Karpas-422 (cell line): ENCODE measurements at regions not wholly inside any gene's neighbourhood (a gene's known extent, or its start where the extent isn't known, plus 50 kb on each side); places are given as distances from the start of the nearest gene placed in this dataset.

Experiments used
- DNase-seq: peaks from one replicate; pipeline ENCODE4 v3.0.0-alpha.2; 2015
- H2AFZ ChIP-seq: fragments of 200-600 bp; sonication (generic); 2 replicates; pipeline ENCODE4 v1.6.1; 2014; ENCODE audit warnings: antibody characterized with exemption, low read length, mixed read lengths
- H3K27ac ChIP-seq: fragments of 200-600 bp; sonication (generic); 2 replicates; pipeline ENCODE4 v1.5.1; 2014; ENCODE audit warnings: mild to moderate bottlenecking, low read length, moderate library complexity
- H3K27me3 ChIP-seq: fragments of 200-600 bp; sonication (generic); 2 replicates; pipeline ENCODE4 v1.6.1; 2014; ENCODE audit warnings: low read length, mixed read lengths
- H3K36me3 ChIP-seq: fragments of 200-600 bp; sonication (generic); 2 replicates; pipeline ENCODE4 v1.6.1; 2014; ENCODE audit warnings: low read length, mixed read lengths; ENCODE audit not compliant: insufficient read depth
- H3K4me1 ChIP-seq: fragments of 200-600 bp; sonication (generic); 2 replicates; pipeline ENCODE4 v1.6.1; 2014; ENCODE audit warnings: mild to moderate bottlenecking, low read length, mixed read lengths
- H3K4me2 ChIP-seq: fragments of 200-600 bp; sonication (generic); 2 replicates; pipeline ENCODE4 v1.6.1; 2014; ENCODE audit warnings: low read length, low read depth, mild to moderate bottlenecking; ENCODE audit not compliant: poor library complexity, severe bottlenecking
- H3K4me3 ChIP-seq: fragments of 200-600 bp; sonication (generic); 2 replicates; pipeline ENCODE4 v1.5.1; 2014; ENCODE audit warnings: mild to moderate bottlenecking, antibody characterized with exemption, low read length, mixed read lengths
- H3K79me2 ChIP-seq: fragments of 200-600 bp; sonication (generic); 2 replicates; pipeline ENCODE4 v1.6.1; 2014; ENCODE audit warnings: mild to moderate bottlenecking, low read length, mixed read lengths
- H3K9ac ChIP-seq: fragments of 200-600 bp; sonication (generic); 2 replicates; pipeline ENCODE4 v1.6.0; 2014; ENCODE audit warnings: low read length
- H3K9me2 ChIP-seq: fragments of 200-600 bp; sonication (generic), shearing (Covaris generic); replicated peaks from 2 replicates; pipeline ENCODE4 v1.6.0; 2014; ENCODE audit warnings: mild to moderate bottlenecking, low read length, moderate library complexity; ENCODE audit not compliant: insufficient read depth
- H3K9me3 ChIP-seq: fragments of 300-700, 200-600 bp; sonication (generic); 2 replicates; pipeline ENCODE4 v1.6.1; 2014; ENCODE audit warnings: low read length, mixed read lengths
- H4K20me1 ChIP-seq: fragments of 200-600 bp; sonication (generic); 2 replicates; pipeline ENCODE4 v1.6.1; 2014; ENCODE audit warnings: mild to moderate bottlenecking, antibody characterized with exemption, low read length, low read depth; ENCODE audit not compliant: insufficient read depth

DNA sequence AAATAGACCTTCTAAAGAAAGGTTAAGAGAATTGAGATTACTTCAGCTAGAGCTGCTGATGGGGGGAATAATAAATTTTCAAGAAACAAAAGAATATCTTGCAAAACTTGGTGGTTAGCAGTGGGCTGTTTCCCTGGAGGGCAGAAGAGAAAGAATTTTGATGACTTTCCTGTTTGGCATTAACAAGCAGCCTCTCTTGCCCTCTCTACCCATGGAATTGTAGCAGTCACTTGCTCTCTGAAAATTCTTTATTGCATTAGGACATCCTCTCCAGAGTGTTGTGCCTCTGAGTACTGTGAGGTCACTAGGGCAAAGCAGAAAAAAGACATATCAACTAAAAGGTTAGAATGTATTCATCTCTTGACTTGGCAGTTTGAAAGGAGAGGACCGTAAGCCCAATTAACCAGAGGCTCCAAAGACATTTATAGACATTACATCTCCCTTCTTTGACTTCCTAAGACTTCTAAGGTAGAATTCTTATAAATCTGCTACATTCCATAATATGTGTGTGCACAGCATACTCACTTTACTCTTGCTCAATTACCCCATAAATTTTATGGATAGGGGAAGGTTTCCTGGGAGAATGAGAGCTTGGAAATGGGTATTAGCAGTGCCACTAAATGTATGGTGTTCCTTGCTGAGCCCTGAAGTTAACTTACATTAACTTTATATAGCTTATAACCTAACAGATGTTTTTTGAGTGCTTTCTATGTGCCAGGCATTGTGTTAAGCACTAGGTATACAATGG is 215.3 kb downstream of the KIF20B start:
- Histone ChIP-seq H3K4me3 (no peak overlapping the region), H3K9me3 (no peaks in the 10 kb centered on the region), H3K36me3 (no peaks in the 10 kb centered on the region), H2AFZ (no peak overlapping the region), H3K9ac (no peak overlapping the region), H3K27me3 (no peaks in the 10 kb centered on the region), H4K20me1 (no peaks in the 10 kb centered on the region), H3K9me2 (no peaks in the 10 kb centered on the region), H3K27ac (no peak overlapping the region), H3K4me1 (no peaks in the 10 kb centered on the region), H3K79me2 (no peaks in the 10 kb centered on the region), H3K4me2 (no peak overlapping the region)
- no peak for DNase-seq

DNA sequence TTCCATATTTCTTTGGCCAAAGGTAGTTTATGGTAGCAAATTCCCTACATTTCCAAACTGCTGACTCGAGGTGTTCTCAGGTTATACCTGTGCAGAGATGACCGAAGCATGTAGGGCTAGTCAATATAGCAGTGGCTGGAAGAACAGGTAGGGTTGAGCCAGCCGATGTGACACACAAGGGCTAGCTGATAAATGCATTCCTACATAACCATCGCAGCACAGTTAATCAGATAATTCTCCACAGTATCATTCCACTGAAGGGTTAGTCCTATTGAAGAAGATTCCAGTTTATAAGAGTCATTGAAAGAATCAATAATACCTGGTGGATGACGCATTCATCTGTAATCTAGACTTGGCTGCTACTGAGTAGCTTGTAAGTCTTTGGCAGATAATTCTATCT is 220.0 kb downstream of the KIF20B start:
- no peak overlapping the region for H2AFZ ChIP-seq

DNA sequence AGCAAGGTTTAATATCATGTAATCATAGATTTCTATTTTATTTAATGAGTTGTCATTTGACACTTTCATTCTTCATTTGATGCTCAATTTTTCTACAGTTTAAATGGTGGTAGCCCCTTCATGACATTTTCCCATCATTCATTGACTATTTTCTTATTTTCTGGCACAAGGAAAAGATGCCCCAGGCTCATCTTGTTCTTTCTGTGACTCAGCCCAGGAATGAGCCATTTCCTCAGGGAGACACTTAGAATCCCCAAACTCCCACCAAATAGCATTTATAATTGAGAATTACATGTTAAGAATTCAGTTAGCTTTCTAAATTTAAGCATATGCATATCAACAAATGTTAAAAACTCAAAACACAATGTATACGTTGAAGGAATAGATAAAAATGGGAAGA is 222.3 kb downstream of the KIF20B start:
- Histone ChIP-seq H3K36me3 (no peaks in the 10 kb centered on the region), H3K9ac (no peak overlapping the region), H3K27ac (no peak overlapping the region), H3K27me3 (no peaks in the 10 kb centered on the region), H2AFZ (no peak overlapping the region), H3K9me2 (no peaks in the 10 kb centered on the region), H3K4me2 (no peak overlapping the region), H3K4me1 (no peaks in the 10 kb centered on the region), H3K4me3 (no peak overlapping the region), H3K79me2 (no peaks in the 10 kb centered on the region), H4K20me1 (no peaks in the 10 kb centered on the region), H3K9me3 (no peaks in the 10 kb centered on the region)
- no peak for DNase-seq

More for the DNA sequence above, 220.0 kb downstream of the KIF20B start:
- Histone ChIP-seq H4K20me1 (no peaks in the 10 kb centered on the region), H3K9ac (no peak overlapping the region), H3K27ac (no peak overlapping the region), H3K36me3 (no peaks in the 10 kb centered on the region), H3K9me2 (no peaks in the 10 kb centered on the region), H3K79me2 (no peaks in the 10 kb centered on the region), H3K4me3 (no peak overlapping the region), H3K4me2 (no peak overlapping the region), H3K9me3 (no peaks in the 10 kb centered on the region), H3K4me1 (no peaks in the 10 kb centered on the region), H3K27me3 (no peaks in the 10 kb centered on the region)
- DNase-seq = no peak

DNA sequence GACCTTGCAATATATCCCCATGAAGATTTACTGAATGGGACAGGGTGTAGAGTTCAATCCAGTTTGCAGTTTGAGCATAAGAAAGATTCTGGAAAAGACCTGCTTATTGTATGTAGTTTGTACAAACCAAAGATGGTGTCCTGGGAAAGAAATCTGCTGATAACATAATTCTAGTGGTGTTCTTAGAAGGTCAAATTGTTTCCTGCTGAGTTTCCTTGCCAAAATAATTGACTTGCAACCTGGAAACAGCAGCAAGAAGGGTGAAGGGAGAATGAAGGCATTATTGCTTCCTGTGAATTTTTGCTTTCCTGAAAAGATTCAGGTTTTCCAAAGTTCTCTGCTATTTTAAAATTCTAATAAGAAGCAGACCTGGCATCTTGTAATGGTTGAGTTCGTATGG is 222.9 kb downstream of the KIF20B start:
- Histone ChIP-seq H3K27ac (no peak overlapping the region), H3K9me3 (no peaks in the 10 kb centered on the region), H3K27me3 (no peaks in the 10 kb centered on the region), H2AFZ (no peak overlapping the region), H3K4me3 (no peak overlapping the region), H3K4me2 (no peak overlapping the region), H4K20me1 (no peaks in the 10 kb centered on the region), H3K36me3 (no peaks in the 10 kb centered on the region), H3K9ac (no peak overlapping the region), H3K4me1 (no peaks in the 10 kb centered on the region), H3K9me2 (no peaks in the 10 kb centered on the region), H3K79me2 (no peaks in the 10 kb centered on the region)
- DNase-seq = no peak

DNA sequence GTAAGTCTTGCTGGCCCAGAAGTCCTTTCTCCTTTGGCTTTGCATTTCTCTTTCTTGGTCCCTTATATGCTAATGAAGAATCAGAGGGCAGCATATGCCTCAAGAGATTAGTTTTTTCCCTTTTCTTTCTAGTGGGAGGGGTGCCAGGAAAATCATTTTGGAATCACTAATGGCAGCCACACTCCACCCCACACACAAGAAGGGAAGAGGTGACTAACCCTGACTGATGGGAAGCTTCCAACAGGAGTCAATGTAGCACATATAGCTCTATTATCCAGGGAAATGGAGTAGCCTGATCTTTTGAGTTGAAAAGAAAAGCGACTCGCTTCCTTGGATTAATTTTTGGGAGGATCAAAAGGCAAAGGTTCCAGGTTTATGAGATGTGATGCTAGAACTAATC is 225.3 kb downstream of the KIF20B start:
- no peaks in the 10 kb centered on the region for H3K27me3 ChIP-seq
- no peak overlapping the region for H3K27ac ChIP-seq
- no peak overlapping the region for H3K4me3 ChIP-seq
- no peaks in the 10 kb centered on the region for H3K4me1 ChIP-seq
- no peaks in the 10 kb centered on the region for H3K79me2 ChIP-seq
- H4K20me1 ChIP-seq = no peaks in the 10 kb centered on the region
- H3K9me2 ChIP-seq = no peaks in the 10 kb centered on the region
- no peak overlapping the region for H3K4me2 ChIP-seq
- no peak for DNase-seq
- no peak overlapping the region for H3K9ac ChIP-seq
- no peaks in the 10 kb centered on the region for H3K36me3 ChIP-seq
- no peaks in the 10 kb centered on the region for H3K9me3 ChIP-seq
- H2AFZ ChIP-seq = no peak overlapping the region

DNA sequence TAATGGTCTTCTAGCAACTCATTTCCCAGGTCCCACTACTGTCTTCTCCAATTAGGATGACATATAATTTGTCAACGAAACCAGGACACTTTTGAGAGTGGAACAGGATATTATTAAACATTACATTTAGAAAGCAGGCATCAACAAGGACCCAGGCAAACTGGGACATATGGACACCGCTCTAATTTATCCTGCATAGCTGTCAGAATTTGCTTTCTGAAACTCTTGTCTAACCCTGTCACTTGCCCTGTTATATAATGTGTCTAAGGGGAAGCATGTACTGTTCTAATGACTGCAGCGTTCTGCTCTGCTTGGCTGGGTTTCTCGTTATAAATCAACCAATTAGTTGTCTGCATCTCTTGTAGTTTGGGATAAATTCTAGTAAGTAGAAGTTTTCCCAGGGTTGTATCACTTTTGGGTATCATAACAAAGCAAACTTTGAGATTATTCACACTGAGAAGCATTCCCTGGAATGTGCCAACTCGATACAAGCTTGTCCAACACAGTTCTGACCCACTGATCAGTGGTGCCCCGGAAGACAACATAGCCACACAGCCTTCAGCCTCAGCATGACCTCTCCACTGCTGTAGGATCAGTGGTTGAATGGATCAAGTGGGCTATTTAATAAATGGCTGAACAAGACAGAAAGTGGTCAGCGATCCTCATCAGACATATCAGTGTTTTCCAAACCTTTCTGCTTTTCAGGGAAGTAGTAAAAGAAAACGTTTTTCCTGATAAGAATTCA is 228.1 kb downstream of the KIF20B start:
- DNase-seq = no peak
- H3K4me3 ChIP-seq = no peak overlapping the region

DNA sequence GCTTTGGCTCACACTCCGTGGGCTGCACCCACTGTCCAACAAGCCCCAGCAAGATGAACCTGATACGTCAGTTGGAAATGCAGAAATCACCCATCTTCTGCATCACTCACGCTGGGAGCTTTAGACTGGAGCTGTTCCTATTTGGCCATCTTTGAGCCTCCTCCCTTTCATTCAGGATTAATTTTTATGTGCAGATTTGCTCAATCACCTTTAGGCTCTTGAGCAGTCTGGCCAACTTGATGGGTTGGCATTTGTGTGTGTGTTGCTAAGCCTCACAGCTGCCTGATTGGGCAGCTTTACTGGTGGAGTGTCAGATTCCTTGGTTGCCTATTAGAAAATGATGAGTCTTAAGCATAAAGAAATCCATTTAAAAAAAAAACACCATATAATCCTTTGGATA is 236.1 kb downstream of the KIF20B start:
- DNase-seq = no peak
- H3K4me1 ChIP-seq = no peaks in the 10 kb centered on the region
- H3K9me2 ChIP-seq = no peaks in the 10 kb centered on the region
- no peak overlapping the region for H3K4me2 ChIP-seq
- H3K36me3 ChIP-seq = no peaks in the 10 kb centered on the region
- no peak overlapping the region for H2AFZ ChIP-seq
- H3K9me3 ChIP-seq = no peaks in the 10 kb centered on the region
- H4K20me1 ChIP-seq = no peaks in the 10 kb centered on the region
- no peak overlapping the region for H3K9ac ChIP-seq
- H3K4me3 ChIP-seq = no peak overlapping the region
- no peaks in the 10 kb centered on the region for H3K79me2 ChIP-seq
- no peak overlapping the region for H3K27ac ChIP-seq
- no peaks in the 10 kb centered on the region for H3K27me3 ChIP-seq

More for the DNA sequence above, 228.1 kb downstream of the KIF20B start:
- no peak overlapping the region for H2AFZ ChIP-seq
- no peaks in the 10 kb centered on the region for H3K36me3 ChIP-seq
- H4K20me1 ChIP-seq = no peaks in the 10 kb centered on the region
- no peaks in the 10 kb centered on the region for H3K9me2 ChIP-seq
- no peak overlapping the region for H3K4me2 ChIP-seq
- H3K27ac ChIP-seq = no peak overlapping the region
- no peaks in the 10 kb centered on the region for H3K4me1 ChIP-seq
- H3K27me3 ChIP-seq = no peaks in the 10 kb centered on the region
- no peak overlapping the region for H3K9ac ChIP-seq
- no peaks in the 10 kb centered on the region for H3K79me2 ChIP-seq
- no peaks in the 10 kb centered on the region for H3K9me3 ChIP-seq

DNA sequence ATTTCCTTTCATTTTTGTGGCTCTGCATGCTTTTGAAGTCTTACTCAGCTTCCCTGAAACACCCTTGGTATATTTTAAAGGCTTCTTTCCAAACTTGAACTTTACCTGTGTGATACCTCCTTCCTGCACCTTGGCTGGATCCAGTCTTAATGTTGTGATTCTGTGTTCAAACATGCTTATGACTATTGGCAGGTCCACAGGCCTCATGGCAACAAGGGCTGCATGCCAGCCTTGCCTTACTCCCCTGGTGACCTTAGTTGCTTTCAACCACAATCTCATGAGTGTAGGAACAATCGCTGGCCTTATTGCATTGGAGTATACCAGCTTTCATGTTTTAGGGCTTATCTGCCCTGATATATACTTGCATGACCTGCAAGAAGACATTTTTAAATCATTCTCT is 238.7 kb downstream of the KIF20B start:
- Histone ChIP-seq H3K9ac (no peak overlapping the region), H4K20me1 (no peaks in the 10 kb centered on the region), H3K27me3 (no peaks in the 10 kb centered on the region), H3K9me3 (no peaks in the 10 kb centered on the region), H2AFZ (no peak overlapping the region), H3K36me3 (no peaks in the 10 kb centered on the region), H3K27ac (no peak overlapping the region), H3K79me2 (no peaks in the 10 kb centered on the region), H3K4me3 (no peak overlapping the region), H3K4me2 (no peak overlapping the region), H3K4me1 (no peaks in the 10 kb centered on the region), H3K9me2 (no peaks in the 10 kb centered on the region)
- DNase-seq = no peak
